GM20000 (cell line): ENCODE measurements at regions not wholly inside any gene's neighbourhood (a gene's known extent, or its start where the extent isn't known, plus 50 kb on each side); places are given as distances from the start of the nearest gene placed in this dataset.

Source experiments
- DNase-seq: peaks from one replicate; pipeline ENCODE4 v3.0.0; 2012; ENCODE audit warnings: low spot score
- CTCF ChIP-seq: IDR thresholded peaks from 2 replicates; pipeline ENCODE4 v1.5.1; 2012; ENCODE audit warnings: mild to moderate bottlenecking, control low read depth; ENCODE audit errors: extremely low read depth, missing control alignments

GRCh38 chr3:187906920-187907319 is 161.7 kb upstream of the BCL6 start:
- no peak for TF ChIP-seq CTCF
- no peak for DNase-seq

GRCh38 chr3:187909866-187910265 is 164.6 kb upstream of the BCL6 start:
- DNase-seq = no peak
- no peak for TF ChIP-seq CTCF

GRCh38 chr3:187912007-187912406 is 166.7 kb upstream of the BCL6 start:
- TF ChIP-seq CTCF = no peak
- DNase-seq = no peak

- no peak for DNase-seq
- TF ChIP-seq CTCF = no peak
These were observed 168.4 kb upstream of the BCL6 start for GRCh38 chr3:187913617-187914033.

GRCh38 chr3:187914231-187914630 is 169.0 kb upstream of the BCL6 start:
- no peak for DNase-seq
- no peak for TF ChIP-seq CTCF

- no peak for TF ChIP-seq CTCF
- DNase-seq = no peak
These were observed 170.8 kb upstream of the BCL6 start for GRCh38 chr3:187916072-187916471.

- TF ChIP-seq CTCF = no peak
- no peak for DNase-seq
These were observed 172.9 kb upstream of the BCL6 start for GRCh38 chr3:187918081-187918644.
